ENCODE measurements at regions not wholly inside any gene's neighbourhood (a gene's known extent, or its start where the extent isn't known, plus 50 kb on each side); places are given as distances from the start of the nearest gene placed in this dataset.

GRCh38 chr11:116556483-116556882, 216.3 kb downstream of the BUD13 start:
- DNase-seq: no peak
- H3K4me3 ChIP-seq: no peak overlapping the region
- H3K27ac ChIP-seq: no peak overlapping the region
- H3K9me3 ChIP-seq: no peaks in the 10 kb centered on the region
- 69 to 85% methylated on average over 2 of the region's 2 CpGs for WGBS, 2 donors
- no peaks in the 10 kb centered on the region for H3K36me3 ChIP-seq
- intact Hi-C loops (cut with DNase I): no loop called here
- H3K27me3 ChIP-seq: peaks cover 0 to 6% (median 0%) of the 10 kb centered on the region in 4 donors
- no peaks in the 10 kb centered on the region for H3K4me1 ChIP-seq
- TF ChIP-seq, protein P1, sequence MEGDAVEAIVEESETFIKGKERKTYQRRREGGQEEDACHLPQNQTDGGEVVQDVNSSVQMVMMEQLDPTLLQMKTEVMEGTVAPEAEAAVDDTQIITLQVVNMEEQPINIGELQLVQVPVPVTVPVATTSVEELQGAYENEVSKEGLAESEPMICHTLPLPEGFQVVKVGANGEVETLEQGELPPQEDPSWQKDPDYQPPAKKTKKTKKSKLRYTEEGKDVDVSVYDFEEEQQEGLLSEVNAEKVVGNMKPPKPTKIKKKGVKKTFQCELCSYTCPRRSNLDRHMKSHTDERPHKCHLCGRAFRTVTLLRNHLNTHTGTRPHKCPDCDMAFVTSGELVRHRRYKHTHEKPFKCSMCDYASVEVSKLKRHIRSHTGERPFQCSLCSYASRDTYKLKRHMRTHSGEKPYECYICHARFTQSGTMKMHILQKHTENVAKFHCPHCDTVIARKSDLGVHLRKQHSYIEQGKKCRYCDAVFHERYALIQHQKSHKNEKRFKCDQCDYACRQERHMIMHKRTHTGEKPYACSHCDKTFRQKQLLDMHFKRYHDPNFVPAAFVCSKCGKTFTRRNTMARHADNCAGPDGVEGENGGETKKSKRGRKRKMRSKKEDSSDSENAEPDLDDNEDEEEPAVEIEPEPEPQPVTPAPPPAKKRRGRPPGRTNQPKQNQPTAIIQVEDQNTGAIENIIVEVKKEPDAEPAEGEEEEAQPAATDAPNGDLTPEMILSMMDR (IDR thresholded peaks at IDR 0.05): no peak
- TF ChIP-seq POLR2A (IDR thresholded peaks at IDR 0.05): no peak

GRCh38 chr11:116553482-116553881, 219.3 kb downstream of the BUD13 start:
- peaks cover 0 to 6% (median 0%) of the 10 kb centered on the region in 4 donors for H3K27me3 ChIP-seq
- no peaks in the 10 kb centered on the region for H3K36me3 ChIP-seq
- no peak for TF ChIP-seq POLR2A (IDR thresholded peaks at IDR 0.05)
- TF ChIP-seq, protein P1 (IDR thresholded peaks at IDR 0.05): no peak
- intact Hi-C loops (cut with DNase I): no loop called here
- H3K9me3 ChIP-seq: no peaks in the 10 kb centered on the region
- no peak for DNase-seq
- no peak overlapping the region for H3K4me3 ChIP-seq
- WGBS, 2 donors: 53 to 56% methylated on average over 5 of the region's 5 CpGs
- no peaks in the 10 kb centered on the region for H3K4me1 ChIP-seq
- H3K27ac ChIP-seq: no peak overlapping the region

DNA sequence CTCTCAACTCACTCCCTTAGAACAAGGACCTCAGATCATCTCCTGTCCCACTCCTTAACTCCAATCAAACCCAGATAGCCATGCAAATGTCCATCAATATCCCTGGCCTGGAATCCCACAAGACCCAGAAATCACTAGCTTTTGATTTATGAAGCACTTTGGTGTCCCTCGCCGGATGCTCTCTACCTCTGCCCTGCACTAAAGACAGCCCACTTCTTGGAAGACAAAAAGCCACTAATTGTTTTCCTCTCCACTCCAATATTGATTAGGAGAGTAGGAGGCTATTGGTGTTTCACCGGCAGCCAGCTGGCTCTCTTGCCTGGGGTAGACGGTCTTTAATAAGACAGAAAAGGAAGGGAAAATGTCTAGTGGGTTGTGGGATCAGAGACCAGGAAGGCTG, 221.2 kb downstream of the BUD13 start:
- Histone ChIP-seq H3K27ac (no peak overlapping the region), H3K9me3 (no peaks in the 10 kb centered on the region), H3K36me3 (no peaks in the 10 kb centered on the region), H3K27me3 (peaks cover 0 to 6% (median 0%) of the 10 kb centered on the region in 4 donors), H3K4me3 (no peak overlapping the region), H3K4me1 (no peaks in the 10 kb centered on the region)
- intact Hi-C loops (cut with DNase I): no loop called here
- no peak for TF ChIP-seq POLR2A (IDR thresholded peaks at IDR 0.05)
- TF ChIP-seq, protein P1 (IDR thresholded peaks at IDR 0.05): no peak
- 83 to 86% methylated on average over 3 to 4 of the region's 4 CpGs for WGBS, 2 donors
- no peak for DNase-seq

- intact Hi-C loops (cut with DNase I): no loop called here
- Histone ChIP-seq H3K4me1 (no peaks in the 10 kb centered on the region), H3K27ac (no peak overlapping the region), H3K36me3 (no peaks in the 10 kb centered on the region), H3K9me3 (no peaks in the 10 kb centered on the region), H3K4me3 (no peak overlapping the region), H3K27me3 (peaks cover 0 to 17% (median 0%) of the 10 kb centered on the region in 4 donors)
- WGBS, 2 donors: 76 to 85% methylated on average over 7 of the region's 7 CpGs
- TF ChIP-seq POLR2A (IDR thresholded peaks at IDR 0.05): no peak
- TF ChIP-seq, protein P1 (IDR thresholded peaks at IDR 0.05): no peak
- DNase-seq: no peak
These were observed 224.5 kb downstream of the BUD13 start for GRCh38 chr11:116548256-116548655.

DNA sequence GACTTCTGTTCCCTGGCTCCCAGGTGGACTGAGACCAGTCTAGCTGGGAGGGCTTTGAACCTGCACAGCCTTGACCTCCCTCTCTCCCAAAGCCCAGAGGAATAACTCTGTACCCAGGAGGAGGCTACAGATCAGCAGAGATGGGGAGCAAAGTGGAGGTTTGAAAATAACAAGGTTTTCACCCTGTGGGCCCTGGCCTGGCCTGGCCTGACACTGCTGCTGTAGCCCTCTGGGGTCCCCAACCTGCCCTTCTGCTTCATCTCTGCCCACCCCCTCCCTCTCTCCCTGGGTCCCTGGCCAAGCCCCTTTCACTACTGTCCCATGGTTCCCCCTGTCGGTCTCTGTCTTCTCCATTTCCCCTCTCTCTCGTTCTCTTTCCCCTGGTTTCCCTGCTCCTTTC, 225.2 kb downstream of the BUD13 start:
- Histone ChIP-seq H3K27me3 (peaks cover 0 to 21% (median 0%) of the 10 kb centered on the region in 4 donors), H3K4me1 (no peaks in the 10 kb centered on the region), H3K4me3 (no peak overlapping the region), H3K9me3 (no peaks in the 10 kb centered on the region), H3K36me3 (no peaks in the 10 kb centered on the region), H3K27ac (no peak overlapping the region)
- WGBS, 2 donors: 31% methylated on average over 2 of the region's 2 CpGs
- no peak for DNase-seq
- intact Hi-C loops (cut with DNase I): no loop called here
- TF ChIP-seq, protein P1 (IDR thresholded peaks at IDR 0.05): no peak
- no peak for TF ChIP-seq POLR2A (IDR thresholded peaks at IDR 0.05)

Data from esophagus squamous epithelium (tissue), 5 donors.